Endothelial cell of umbilical vein (primary cell): ENCODE measurements at regions not wholly inside any gene's neighbourhood (a gene's known extent, or its start where the extent isn't known, plus 50 kb on each side); places are given as distances from the start of the nearest gene placed in this dataset.

Source experiments
- BruUV-seq: library from RNA; stranded (reverse); fragments of 400-500 nt; replicated peaks from 2 replicates; lab custom pipeline; 2021; lab: Mats Ljungman, UMichigan
- CTCF ChIA-PET: fragments of 300-600, 350-600 bp; sonication (Branson Sonifier 250); formaldehyde crosslinking; loops from one replicate; lab custom pipeline; 2021; ENCODE audit warnings: antibody characterized with exemption, inconsistent platforms; lab: Charles Lee
- POLR2A ChIA-PET: fragments of 300-600, 350-600 bp; sonication (Branson Sonifier 250); formaldehyde crosslinking; loops from one replicate; lab custom pipeline; 2021; ENCODE audit warnings: antibody characterized with exemption, inconsistent platforms; lab: Charles Lee
- DNase-seq: peaks from one replicate; pipeline ENCODE4 v3.0.0-alpha.2; 2011; ENCODE audit warnings: low read depth, low spot score
- FAIRE-seq: peaks from 2 replicates; lab custom pipeline; 2011; peaks lifted over from hg19 to GRCh38; lab: Jason Lieb, UNC
- H2AFZ ChIP-seq: 2 replicates; pipeline ENCODE4 v1.6.0; 2012; ENCODE audit warnings: low read depth, low read length, control low read depth, inconsistent platforms
- H3K27ac ChIP-seq: 2 replicates; pipeline ENCODE4 v1.5.1; 2011; ENCODE audit warnings: low read depth, mild to moderate bottlenecking, control low read depth, low read length, moderate library complexity; ENCODE audit not compliant: insufficient read depth
- H3K27me3 ChIP-seq, 2 experiments: 2 replicates each; pipeline versions ENCODE4 v1.6.0 to v1.6.1; 2011; ENCODE audit warnings: low read length in 2 of 2, mixed read lengths in 1 of 2; ENCODE audit not compliant: control insufficient read depth in 2 of 2, insufficient read depth in 2 of 2
- H3K36me3 ChIP-seq, 2 experiments: 2 replicates in 1 of 2; 3 replicates in 1 of 2; pipeline ENCODE4 v1.5.1; 2011; ENCODE audit warnings: low read length in 2 of 2, mild to moderate bottlenecking in 1 of 2, moderate library complexity in 1 of 2; ENCODE audit not compliant: control insufficient read depth in 2 of 2, insufficient read depth in 2 of 2; ENCODE audit errors: extremely low read depth in 1 of 2
- H3K4me1 ChIP-seq: 3 replicates; pipeline ENCODE4 v1.5.1; 2011; ENCODE audit warnings: mild to moderate bottlenecking, low read length; ENCODE audit not compliant: control insufficient read depth, insufficient read depth; ENCODE audit errors: extremely low read depth
- H3K4me2 ChIP-seq: 2 replicates; pipeline ENCODE4 v1.6.1; 2011; ENCODE audit warnings: low read length, control low read depth, mixed read lengths; ENCODE audit not compliant: insufficient read depth
- H3K4me3 ChIP-seq, 3 experiments: fragments of 200-600 bp in 1 of 3; sonication (generic), shearing (Covaris generic) in 1 of 3; replicated peaks in 1 of 3; 2 replicates each; pipeline ENCODE4 v1.5.1; 2011 to 2016; ENCODE audit warnings: control low read depth in 3 of 3, low read length in 3 of 3, mild to moderate bottlenecking in 2 of 3, inconsistent platforms in 1 of 3, low read depth in 1 of 3, moderate library complexity in 1 of 3; ENCODE audit not compliant: insufficient read depth in 1 of 3
- H3K79me2 ChIP-seq: 2 replicates; pipeline ENCODE4 v1.6.0; 2012; ENCODE audit warnings: low read length, inconsistent platforms; ENCODE audit not compliant: control insufficient read depth, insufficient read depth
- H3K9ac ChIP-seq: replicated peaks from 2 replicates; pipeline ENCODE3; 2011; ENCODE audit warnings: low read length, control low read depth; ENCODE audit not compliant: insufficient read depth; ENCODE audit errors: extremely low read depth
- H3K9me1 ChIP-seq: replicated peaks from 3 replicates; pipeline ENCODE4 v1.6.0; 2011; ENCODE audit warnings: mild to moderate bottlenecking, low read length; ENCODE audit not compliant: control insufficient read depth, insufficient read depth; ENCODE audit errors: extremely low read depth
- H3K9me3 ChIP-seq: replicated peaks from 2 replicates; pipeline ENCODE4 v1.5.1; 2012; ENCODE audit warnings: low read length, inconsistent platforms; ENCODE audit not compliant: control insufficient read depth, insufficient read depth
- H4K20me1 ChIP-seq: replicated peaks from 2 replicates; pipeline ENCODE3; 2011; ENCODE audit warnings: mild to moderate bottlenecking, low read length; ENCODE audit not compliant: control insufficient read depth, insufficient read depth; ENCODE audit errors: extremely low read depth
- EZH2 ChIP-seq: IDR thresholded peaks from 2 replicates; pipeline ENCODE4 v1.6.1; 2012; ENCODE audit warnings: borderline replicate concordance, low read depth, mild to moderate bottlenecking, moderate library complexity, low read length, inconsistent platforms; ENCODE audit not compliant: severe bottlenecking
- FOS ChIP-seq: IDR thresholded peaks from 2 replicates; pipeline ENCODE4 v1.6.1; 2011; ENCODE audit warnings: mild to moderate bottlenecking, low read length, moderate library complexity, borderline replicate concordance; ENCODE audit not compliant: insufficient read depth
- GATA2 ChIP-seq: IDR thresholded peaks from 2 replicates; pipeline ENCODE4 v1.7.0; 2011; ENCODE audit warnings: low read depth, mild to moderate bottlenecking, moderate library complexity, mixed read lengths, low read length; ENCODE audit not compliant: insufficient read length, insufficient read depth
- JUN ChIP-seq: IDR thresholded peaks from 2 replicates; pipeline ENCODE4 v1.6.1; 2011; ENCODE audit warnings: borderline replicate concordance, low read depth; ENCODE audit not compliant: insufficient read length, insufficient read depth
- MYC ChIP-seq: IDR thresholded peaks from one replicate; pipeline ENCODE4 v1.6.1; 2011; ENCODE audit warnings: mild to moderate bottlenecking, low read depth, low read length
- POLR2A ChIP-seq: IDR thresholded peaks from 2 replicates; pipeline ENCODE4 v1.6.1; 2012; ENCODE audit warnings: low read depth, mild to moderate bottlenecking, control low read depth, low read length
- POLR2AphosphoS5 ChIP-seq: IDR thresholded peaks from 2 replicates; pipeline ENCODE4 v1.6.1; 2012; ENCODE audit warnings: low read depth, mild to moderate bottlenecking, control low read depth, low read length, moderate library complexity; ENCODE audit not compliant: insufficient read depth
- dilution Hi-C: fragments of 300-500 bp; cut with MboI; formaldehyde crosslinking; loops from one replicate; pipeline ENCODE4 v1.15.0; 2019; ENCODE audit warnings: low sequenced_read_pairs; ENCODE audit not compliant: extremely low pct_ligation_motif_present
- intact Hi-C: fragments of 100-400 bp; cut with micrococcal nuclease; formaldehyde crosslinking; loops from one replicate; pipeline ENCODE4 v1.10.0; 2022
- TF ChIP-seq, protein P1 (sequence below): IDR thresholded peaks from 2 replicates; pipeline ENCODE4 v1.6.1; 2011; ENCODE audit not compliant: insufficient read depth, insufficient read length
- TF ChIP-seq, protein P2 (sequence below), 2 donors: IDR thresholded peaks; 1 replicate in 1 of 2; 2 replicates in 1 of 2; pipeline ENCODE4 v1.5.1; 2011; ENCODE audit warnings: low read length in 2 of 2, mild to moderate bottlenecking in 2 of 2, moderate library complexity in 2 of 2, control low read depth in 1 of 2, inconsistent platforms in 1 of 2, low read depth in 1 of 2; ENCODE audit not compliant: insufficient read depth in 1 of 2; ENCODE audit errors: extremely low read depth in 1 of 2

DNA sequence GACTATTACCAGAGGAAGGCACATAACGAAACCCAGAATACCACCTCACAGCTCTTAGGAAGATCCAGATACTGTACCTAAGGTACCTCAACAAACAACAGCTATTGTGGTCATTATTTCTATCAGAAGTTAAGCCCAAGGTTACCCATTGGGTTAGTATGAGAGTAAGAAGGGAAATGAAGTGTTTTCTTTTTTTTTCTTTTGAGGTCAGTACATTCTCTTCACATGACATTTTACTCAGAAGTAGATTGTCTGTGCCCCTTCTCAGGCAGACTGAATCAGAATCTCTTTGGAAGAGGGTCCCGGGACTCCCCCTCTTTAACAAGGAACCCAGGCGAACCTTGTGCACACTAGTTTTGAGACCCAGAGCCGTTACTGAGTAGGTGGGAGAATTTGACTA, 233.7 kb upstream of the CXCR4 start:
- H3K27me3 ChIP-seq: no peaks in the 10 kb centered on the region
- CTCF ChIA-PET: no interaction called here
- intact Hi-C loops: no loop called here
- no peak overlapping the region for H3K4me3 ChIP-seq
- no peak overlapping the region for H2AFZ ChIP-seq
- H3K79me2 ChIP-seq: no peaks in the 10 kb centered on the region
- no peaks in the 10 kb centered on the region for H3K36me3 ChIP-seq
- H3K9me3 ChIP-seq: no peaks in the 10 kb centered on the region
- no peaks in the 10 kb centered on the region for H4K20me1 ChIP-seq
- FAIRE-seq: no peak
- no peak overlapping the region for H3K9ac ChIP-seq
- POLR2A ChIA-PET: no interaction called here
- no peak overlapping the region for H3K4me2 ChIP-seq
- H3K27ac ChIP-seq: no peak overlapping the region
- no peaks in the 10 kb centered on the region for H3K9me1 ChIP-seq
- BruUV-seq: no TSS peak
- DNase-seq: no peak
- TF ChIP-seq GATA2 (no peak), MYC (no peak), FOS (no peak), JUN (no peak), POLR2A (no peak), POLR2AphosphoS5 (no peak), EZH2 (no peak)
- TF ChIP-seq, protein P1, sequence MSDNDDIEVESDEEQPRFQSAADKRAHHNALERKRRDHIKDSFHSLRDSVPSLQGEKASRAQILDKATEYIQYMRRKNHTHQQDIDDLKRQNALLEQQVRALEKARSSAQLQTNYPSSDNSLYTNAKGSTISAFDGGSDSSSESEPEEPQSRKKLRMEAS: no peak
- TF ChIP-seq, protein P2, sequence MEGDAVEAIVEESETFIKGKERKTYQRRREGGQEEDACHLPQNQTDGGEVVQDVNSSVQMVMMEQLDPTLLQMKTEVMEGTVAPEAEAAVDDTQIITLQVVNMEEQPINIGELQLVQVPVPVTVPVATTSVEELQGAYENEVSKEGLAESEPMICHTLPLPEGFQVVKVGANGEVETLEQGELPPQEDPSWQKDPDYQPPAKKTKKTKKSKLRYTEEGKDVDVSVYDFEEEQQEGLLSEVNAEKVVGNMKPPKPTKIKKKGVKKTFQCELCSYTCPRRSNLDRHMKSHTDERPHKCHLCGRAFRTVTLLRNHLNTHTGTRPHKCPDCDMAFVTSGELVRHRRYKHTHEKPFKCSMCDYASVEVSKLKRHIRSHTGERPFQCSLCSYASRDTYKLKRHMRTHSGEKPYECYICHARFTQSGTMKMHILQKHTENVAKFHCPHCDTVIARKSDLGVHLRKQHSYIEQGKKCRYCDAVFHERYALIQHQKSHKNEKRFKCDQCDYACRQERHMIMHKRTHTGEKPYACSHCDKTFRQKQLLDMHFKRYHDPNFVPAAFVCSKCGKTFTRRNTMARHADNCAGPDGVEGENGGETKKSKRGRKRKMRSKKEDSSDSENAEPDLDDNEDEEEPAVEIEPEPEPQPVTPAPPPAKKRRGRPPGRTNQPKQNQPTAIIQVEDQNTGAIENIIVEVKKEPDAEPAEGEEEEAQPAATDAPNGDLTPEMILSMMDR (IDR thresholded peaks at IDR 0.05; ENCODE audit: extremely low read depth in 1 of 2, insufficient read depth in 1 of 2, low read depth in 1 of 2, low read length in 2 of 2): no peak
- dilution Hi-C loops: no loop called here
- H3K4me1 ChIP-seq: no peaks in the 10 kb centered on the region
